Neural progenitor cell (in vitro differentiated cells): ENCODE measurements at regions not wholly inside any gene's neighbourhood (a gene's known extent, or its start where the extent isn't known, plus 50 kb on each side); places are given as distances from the start of the nearest gene placed in this dataset.

ENCODE experiments used
- DNase-seq: peaks from one replicate; pipeline ENCODE4 v3.0.0-alpha.2; 2016; ENCODE audit warnings: low spot score
- H2AFZ ChIP-seq: fragments of 200-600 bp; sonication (generic); replicated peaks from 2 replicates; pipeline ENCODE4 v1.6.1; 2016; ENCODE audit warnings: antibody characterized with exemption
- H3F3A ChIP-seq: fragments of 200-600 bp; sonication (generic); 2 replicates; pipeline ENCODE4 v1.6.1; 2016; ENCODE audit warnings: antibody characterized with exemption, low read depth
- H3K27ac ChIP-seq: fragments of 200-600 bp; sonication (generic); 2 replicates; pipeline ENCODE4 v1.5.1; 2016; ENCODE audit warnings: mild to moderate bottlenecking
- H3K27me3 ChIP-seq: fragments of 200-600 bp; sonication (generic); 2 replicates; pipeline ENCODE4 v1.6.1; 2016; ENCODE audit warnings: mild to moderate bottlenecking, moderate library complexity
- H3K36me3 ChIP-seq: fragments of 200-600 bp; sonication (generic); 2 replicates; pipeline ENCODE4 v1.5.1; 2016
- H3K4me1 ChIP-seq: fragments of 200-600 bp; sonication (generic); 2 replicates; pipeline ENCODE4 v1.6.1; 2016; ENCODE audit warnings: mixed run types
- H3K4me2 ChIP-seq: fragments of 200-600 bp; sonication (generic); 2 replicates; pipeline ENCODE4 v1.6.1; 2016
- H3K4me3 ChIP-seq: fragments of 200-600 bp; sonication (generic); 2 replicates; pipeline ENCODE4 v1.5.1; 2016
- H3K79me2 ChIP-seq: fragments of 200-600 bp; sonication (generic); 2 replicates; pipeline ENCODE4 v1.6.1; 2016; ENCODE audit warnings: low read depth
- H3K9ac ChIP-seq: fragments of 200-600 bp; sonication (generic); 2 replicates; pipeline ENCODE4 v1.6.1; 2016
- H3K9me3 ChIP-seq: fragments of 200-600 bp; sonication (generic); 2 replicates; pipeline ENCODE4 v1.5.1; 2016; ENCODE audit warnings: low read depth
- H4K20me1 ChIP-seq: fragments of 200-600 bp; sonication (generic); 2 replicates; pipeline ENCODE4 v1.6.1; 2016; ENCODE audit warnings: low read depth
- H3K27ac Mint-ChIP-seq: 3 replicates; pipeline ENCODE4 v1.8.0; 2021; ENCODE audit warnings: mixed read lengths
- H3K27me3 Mint-ChIP-seq: 2 replicates; pipeline ENCODE4 v1.8.0; 2022; ENCODE audit warnings: low read depth, mild to moderate bottlenecking, inconsistent platforms, moderate library complexity, mixed read lengths; ENCODE audit not compliant: insufficient read depth
- H3K36me3 Mint-ChIP-seq: 3 replicates; pipeline ENCODE4 v1.8.0; 2021; ENCODE audit warnings: mixed read lengths
- H3K4me1 Mint-ChIP-seq: 3 replicates; pipeline ENCODE4 v1.8.0; 2021; ENCODE audit warnings: mixed read lengths
- H3K4me3 Mint-ChIP-seq: 3 replicates; pipeline ENCODE4 v1.8.0; 2021; ENCODE audit warnings: mild to moderate bottlenecking, moderate library complexity, mixed read lengths
- H3K9me3 Mint-ChIP-seq: 3 replicates; pipeline ENCODE4 v1.8.0; 2020; ENCODE audit warnings: mixed read lengths
- EZH2 ChIP-seq: fragments of 200-600 bp; sonication (generic); IDR thresholded peaks from 2 replicates; pipeline ENCODE4 v1.6.1; 2017; ENCODE audit warnings: antibody characterized with exemption, mild to moderate bottlenecking, moderate library complexity
- EZH2phosphoT487 ChIP-seq: fragments of 200-600 bp; sonication (generic); IDR thresholded peaks from 2 replicates; pipeline ENCODE4 v1.6.1; 2017; ENCODE audit warnings: antibody characterized with exemption
- TF ChIP-seq, protein P1 (sequence below): fragments of 200-600 bp; sonication (generic); IDR thresholded peaks from 2 replicates; pipeline ENCODE4 v1.5.1; 2017; ENCODE audit warnings: antibody characterized with exemption, mild to moderate bottlenecking

DNA sequence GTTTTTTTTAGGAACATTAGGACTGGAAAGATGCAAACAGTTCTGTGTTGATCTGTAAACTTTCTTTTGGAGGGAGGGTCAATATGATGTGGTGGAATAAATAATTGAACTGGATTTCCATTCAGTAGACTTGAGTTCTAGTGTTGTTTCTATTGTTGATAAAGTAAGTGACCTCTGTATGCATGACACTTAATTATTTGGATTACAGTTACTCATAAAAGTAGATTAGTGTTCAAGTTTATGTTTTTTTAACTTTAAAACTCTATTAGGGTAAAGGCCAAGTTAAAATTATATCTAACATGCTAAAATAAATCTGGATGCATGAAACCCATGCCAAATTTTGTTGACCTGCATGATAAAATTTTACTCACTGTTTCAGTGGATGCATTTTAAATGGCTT lies 85.4 kb upstream of the NR3C2 start:
- Histone ChIP-seq H3F3A (no peaks in the 10 kb centered on the region), H3K4me3 (no peak overlapping the region), H3K4me1 (no peaks in the 10 kb centered on the region), H3K9me3 (no peaks in the 10 kb centered on the region), H3K36me3 (no peaks in the 10 kb centered on the region), H4K20me1 (no peaks in the 10 kb centered on the region), H3K27me3 (no peaks in the 10 kb centered on the region), H3K79me2 (no peaks in the 10 kb centered on the region), H3K27ac (no peak overlapping the region), H3K4me2 (no peak overlapping the region), H2AFZ (no peak overlapping the region), H3K9ac (no peak overlapping the region)
- no peak for TF ChIP-seq EZH2
- TF ChIP-seq, protein P1, sequence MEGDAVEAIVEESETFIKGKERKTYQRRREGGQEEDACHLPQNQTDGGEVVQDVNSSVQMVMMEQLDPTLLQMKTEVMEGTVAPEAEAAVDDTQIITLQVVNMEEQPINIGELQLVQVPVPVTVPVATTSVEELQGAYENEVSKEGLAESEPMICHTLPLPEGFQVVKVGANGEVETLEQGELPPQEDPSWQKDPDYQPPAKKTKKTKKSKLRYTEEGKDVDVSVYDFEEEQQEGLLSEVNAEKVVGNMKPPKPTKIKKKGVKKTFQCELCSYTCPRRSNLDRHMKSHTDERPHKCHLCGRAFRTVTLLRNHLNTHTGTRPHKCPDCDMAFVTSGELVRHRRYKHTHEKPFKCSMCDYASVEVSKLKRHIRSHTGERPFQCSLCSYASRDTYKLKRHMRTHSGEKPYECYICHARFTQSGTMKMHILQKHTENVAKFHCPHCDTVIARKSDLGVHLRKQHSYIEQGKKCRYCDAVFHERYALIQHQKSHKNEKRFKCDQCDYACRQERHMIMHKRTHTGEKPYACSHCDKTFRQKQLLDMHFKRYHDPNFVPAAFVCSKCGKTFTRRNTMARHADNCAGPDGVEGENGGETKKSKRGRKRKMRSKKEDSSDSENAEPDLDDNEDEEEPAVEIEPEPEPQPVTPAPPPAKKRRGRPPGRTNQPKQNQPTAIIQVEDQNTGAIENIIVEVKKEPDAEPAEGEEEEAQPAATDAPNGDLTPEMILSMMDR: no peak
- no peak for TF ChIP-seq EZH2phosphoT487
- no peaks in the 10 kb centered on the region for H3K36me3 Mint-ChIP-seq
- no peak overlapping the region for H3K4me3 Mint-ChIP-seq
- no peak overlapping the region for H3K27ac Mint-ChIP-seq
- no peaks in the 10 kb centered on the region for H3K4me1 Mint-ChIP-seq
- peaks cover 4% of the 10 kb centered on the region for H3K9me3 Mint-ChIP-seq
- no peak for DNase-seq
- peaks cover 2% of the 10 kb centered on the region for H3K27me3 Mint-ChIP-seq

GRCh38 chr4:148522995-148523394 lies 80.8 kb upstream of the NR3C2 start:
- H4K20me1 ChIP-seq: no peaks in the 10 kb centered on the region

GRCh38 chr4:148515248-148515647 lies 73.0 kb upstream of the NR3C2 start:
- DNase-seq: no peak
- Histone ChIP-seq H3K79me2 (no peaks in the 10 kb centered on the region), H3K9ac (no peak overlapping the region), H3K36me3 (no peaks in the 10 kb centered on the region), H3F3A (no peaks in the 10 kb centered on the region), H3K4me1 (no peaks in the 10 kb centered on the region), H3K4me2 (no peak overlapping the region), H2AFZ (no peak overlapping the region), H3K27me3 (no peaks in the 10 kb centered on the region), H4K20me1 (no peaks in the 10 kb centered on the region), H3K4me3 (no peak overlapping the region), H3K9me3 (no peaks in the 10 kb centered on the region), H3K27ac (no peak overlapping the region)
- Mint-ChIP-seq H3K4me1 (no peaks in the 10 kb centered on the region), H3K27ac (no peak overlapping the region), H3K27me3 (peaks cover 2% of the 10 kb centered on the region), H3K9me3 (peaks cover 6% of the 10 kb centered on the region), H3K36me3 (no peaks in the 10 kb centered on the region), H3K4me3 (no peak overlapping the region)
- TF ChIP-seq, protein P1: no peak
- TF ChIP-seq EZH2phosphoT487 (no peak), EZH2 (no peak)

More at GRCh38 chr4:148522995-148523394, 80.8 kb upstream of the NR3C2 start:
- TF ChIP-seq, protein P1: no peak
- TF ChIP-seq EZH2 (no peak), EZH2phosphoT487 (no peak)
- no peaks in the 10 kb centered on the region for H3F3A ChIP-seq
- H3K9ac ChIP-seq: no peak overlapping the region
- no peaks in the 10 kb centered on the region for H3K4me1 Mint-ChIP-seq
- H3K79me2 ChIP-seq: no peaks in the 10 kb centered on the region
- H3K9me3 ChIP-seq: no peaks in the 10 kb centered on the region
- H3K4me2 ChIP-seq: no peak overlapping the region
- no peak for DNase-seq
- no peak overlapping the region for H3K27ac Mint-ChIP-seq
- H3K4me3 ChIP-seq: no peak overlapping the region
- H3K27me3 Mint-ChIP-seq: peaks cover 2% of the 10 kb centered on the region
- no peak overlapping the region for H3K4me3 Mint-ChIP-seq
- no peak overlapping the region for H2AFZ ChIP-seq
- no peaks in the 10 kb centered on the region for H3K4me1 ChIP-seq
- H3K9me3 Mint-ChIP-seq: no peaks in the 10 kb centered on the region
- no peaks in the 10 kb centered on the region for H3K27me3 ChIP-seq
- H3K36me3 ChIP-seq: no peaks in the 10 kb centered on the region
- no peak overlapping the region for H3K27ac ChIP-seq
- H3K36me3 Mint-ChIP-seq: no peaks in the 10 kb centered on the region

DNA sequence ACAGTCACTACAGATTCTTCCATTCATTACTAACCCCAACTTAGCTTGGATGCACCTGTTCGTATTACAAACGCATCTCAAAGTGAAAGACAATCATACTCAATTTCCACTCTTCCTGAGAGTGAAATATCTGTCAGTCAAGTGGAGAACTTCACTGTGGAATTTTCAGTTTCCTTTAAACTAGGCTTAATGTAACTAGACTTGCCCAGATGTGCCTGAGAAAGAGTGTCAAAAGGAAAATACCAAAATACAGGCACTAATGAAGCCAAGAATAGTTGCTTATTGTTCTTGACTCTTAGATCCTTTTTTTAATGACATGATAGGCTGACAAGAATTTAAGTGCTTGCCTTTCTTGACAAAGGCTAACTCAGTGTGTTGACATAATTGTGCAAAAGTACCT lies 72.4 kb upstream of the NR3C2 start:
- no peak overlapping the region for H3K4me3 Mint-ChIP-seq
- no peak overlapping the region for H3K4me2 ChIP-seq

More for the DNA sequence above, 72.4 kb upstream of the NR3C2 start:
- H4K20me1 ChIP-seq: no peaks in the 10 kb centered on the region
- Mint-ChIP-seq H3K36me3 (no peaks in the 10 kb centered on the region), H3K27me3 (peaks cover 2% of the 10 kb centered on the region), H3K27ac (no peak overlapping the region), H3K9me3 (peaks cover 6% of the 10 kb centered on the region), H3K4me1 (no peaks in the 10 kb centered on the region)
- H3K9me3 ChIP-seq: no peaks in the 10 kb centered on the region
- H3K4me1 ChIP-seq: no peaks in the 10 kb centered on the region
- no peak overlapping the region for H3K4me3 ChIP-seq
- no peak overlapping the region for H2AFZ ChIP-seq
- no peak overlapping the region for H3K27ac ChIP-seq
- H3K79me2 ChIP-seq: no peaks in the 10 kb centered on the region
- no peaks in the 10 kb centered on the region for H3K36me3 ChIP-seq
- H3K9ac ChIP-seq: no peak overlapping the region
- DNase-seq: no peak
- H3F3A ChIP-seq: no peaks in the 10 kb centered on the region
- H3K27me3 ChIP-seq: no peaks in the 10 kb centered on the region
- TF ChIP-seq, protein P1: no peak
- TF ChIP-seq EZH2phosphoT487 (no peak), EZH2 (no peak)
